Osteoblast (primary cell): ENCODE measurements at regions not wholly inside any gene's neighbourhood (a gene's known extent, or its start where the extent isn't known, plus 50 kb on each side); places are given as distances from the start of the nearest gene placed in this dataset.

Experiments used
- DNase-seq: peaks from one replicate; pipeline ENCODE4 v3.0.0; 2011; ENCODE audit warnings: low spot score, mixed read lengths; ENCODE audit not compliant: insufficient read length; ENCODE audit errors: missing footprints
- H2AFZ ChIP-seq: 2 replicates; pipeline ENCODE4 v1.6.0; 2011; ENCODE audit warnings: mild to moderate bottlenecking, low read length
- H3K27ac ChIP-seq: 2 replicates; pipeline ENCODE4 v1.5.1; 2011; ENCODE audit warnings: mild to moderate bottlenecking, low read depth, low read length, moderate library complexity
- H3K27me3 ChIP-seq: 2 replicates; pipeline ENCODE4 v1.6.0; 2012; ENCODE audit warnings: mild to moderate bottlenecking, control low read depth, inconsistent platforms, low read length, moderate library complexity; ENCODE audit not compliant: insufficient read depth
- H3K36me3 ChIP-seq: 2 replicates; pipeline ENCODE4 v1.5.1; 2011; ENCODE audit warnings: mild to moderate bottlenecking, low read length, control low read depth, moderate library complexity; ENCODE audit not compliant: insufficient read depth
- H3K4me1 ChIP-seq: 2 replicates; pipeline ENCODE4 v1.5.1; 2011; ENCODE audit warnings: mild to moderate bottlenecking, low read length, control low read depth, moderate library complexity; ENCODE audit not compliant: insufficient read depth
- H3K4me2 ChIP-seq: 2 replicates; pipeline ENCODE4 v1.6.0; 2011; ENCODE audit warnings: mild to moderate bottlenecking, low read length; ENCODE audit not compliant: insufficient read depth
- H3K4me3 ChIP-seq: fragments of 200-600 bp; sonication (generic); 3 replicates; pipeline ENCODE4 v1.5.1; 2012; ENCODE audit warnings: mild to moderate bottlenecking, low read length, inconsistent platforms; ENCODE audit not compliant: insufficient read depth
- H3K79me2 ChIP-seq: 2 replicates; pipeline ENCODE4 v1.6.0; 2012; ENCODE audit warnings: mild to moderate bottlenecking, low read length, control low read depth, inconsistent platforms; ENCODE audit not compliant: insufficient read depth
- H3K9me3 ChIP-seq: 2 replicates; pipeline ENCODE4 v1.5.1; 2011; ENCODE audit warnings: low read depth, low read length, control low read depth
- H4K20me1 ChIP-seq: 2 replicates; pipeline ENCODE4 v1.6.0; 2012; ENCODE audit warnings: mild to moderate bottlenecking, low read length, control low read depth; ENCODE audit not compliant: insufficient read depth
- CTCF ChIP-seq: IDR thresholded peaks from 2 replicates; pipeline ENCODE4 v1.5.1; 2011; ENCODE audit warnings: mild to moderate bottlenecking, low read depth, low read length, moderate library complexity; ENCODE audit errors: extremely low read depth

- H3K4me3 ChIP-seq = no peak overlapping the region
- H3K9me3 ChIP-seq = peaks cover 3% of the 10 kb centered on the region
- no peaks in the 10 kb centered on the region for H3K4me1 ChIP-seq
- H3K27ac ChIP-seq = no peak overlapping the region
- H3K79me2 ChIP-seq = no peaks in the 10 kb centered on the region
- H4K20me1 ChIP-seq = no peaks in the 10 kb centered on the region
- no peak overlapping the region for H3K4me2 ChIP-seq
- DNase-seq = no peak
- H3K27me3 ChIP-seq = no peaks in the 10 kb centered on the region
- H3K36me3 ChIP-seq = no peaks in the 10 kb centered on the region
- TF ChIP-seq CTCF = no peak
- H2AFZ ChIP-seq = no peak overlapping the region
Observed at GRCh38 chr15:46644501-46645481, 1010.0 kb downstream of the SQOR start.

DNA sequence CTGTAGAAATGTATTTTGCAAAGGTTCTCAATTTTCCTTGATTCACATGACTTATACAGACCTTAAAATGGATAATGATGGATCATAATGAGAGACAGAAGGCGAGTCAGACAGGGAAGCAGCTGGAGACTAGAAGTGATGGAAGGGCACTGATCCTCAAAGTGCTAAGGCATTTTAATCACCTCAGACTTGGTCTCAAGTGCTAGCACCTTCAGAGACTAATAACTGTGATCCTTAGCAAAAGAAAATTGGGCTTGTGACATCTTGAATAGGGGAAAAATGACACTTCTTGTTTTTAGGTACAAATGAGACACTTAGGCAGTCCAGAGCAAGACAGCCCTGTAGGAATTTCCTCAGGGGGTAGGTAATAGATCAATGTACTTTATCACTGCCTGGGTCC, 1011.7 kb downstream of the SQOR start:
- Histone ChIP-seq H3K4me2 (no peak overlapping the region), H2AFZ (no peak overlapping the region), H3K79me2 (no peaks in the 10 kb centered on the region)

GRCh38 chr15:46647046-46647445, 1012.2 kb downstream of the SQOR start:
- no peak overlapping the region for H3K27ac ChIP-seq
- H3K4me3 ChIP-seq = no peak overlapping the region
- H3K27me3 ChIP-seq = no peaks in the 10 kb centered on the region
- no peaks in the 10 kb centered on the region for H4K20me1 ChIP-seq
- H2AFZ ChIP-seq = no peak overlapping the region
- no peak overlapping the region for H3K4me2 ChIP-seq
- H3K9me3 ChIP-seq = peaks cover 3% of the 10 kb centered on the region
- no peak for DNase-seq
- TF ChIP-seq CTCF = no peak
- H3K4me1 ChIP-seq = no peaks in the 10 kb centered on the region
- no peaks in the 10 kb centered on the region for H3K36me3 ChIP-seq
- no peaks in the 10 kb centered on the region for H3K79me2 ChIP-seq

More for the DNA sequence above, 1011.7 kb downstream of the SQOR start:
- H3K36me3 ChIP-seq = no peaks in the 10 kb centered on the region
- no peaks in the 10 kb centered on the region for H3K4me1 ChIP-seq
- H3K27ac ChIP-seq = no peak overlapping the region
- TF ChIP-seq CTCF = no peak
- peaks cover 3% of the 10 kb centered on the region for H3K9me3 ChIP-seq
- H4K20me1 ChIP-seq = no peaks in the 10 kb centered on the region
- H3K4me3 ChIP-seq = no peak overlapping the region
- no peaks in the 10 kb centered on the region for H3K27me3 ChIP-seq
- DNase-seq = no peak

DNA sequence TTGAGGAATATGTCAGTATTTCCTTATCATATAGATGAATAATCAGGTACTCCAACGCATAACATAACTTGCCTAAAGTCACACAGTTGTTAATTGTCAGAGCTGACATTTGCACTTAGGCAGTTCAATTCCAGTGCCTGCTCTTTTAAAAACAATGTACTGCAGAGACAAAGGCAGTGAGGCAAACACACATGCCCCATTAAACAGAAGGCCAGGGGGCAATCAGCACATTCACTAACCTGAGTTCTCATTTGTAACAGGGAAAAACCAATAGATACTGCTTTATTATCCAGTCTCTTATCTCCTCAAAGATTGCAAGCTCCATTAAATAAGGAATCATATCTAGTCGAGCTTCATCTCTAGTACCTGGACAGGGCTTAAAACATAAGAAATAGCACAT, 1017.4 kb downstream of the SQOR start:
- no peaks in the 10 kb centered on the region for H3K4me1 ChIP-seq
- no peaks in the 10 kb centered on the region for H4K20me1 ChIP-seq
- TF ChIP-seq CTCF = no peak
- H3K4me2 ChIP-seq = no peak overlapping the region
- no peaks in the 10 kb centered on the region for H3K27me3 ChIP-seq
- DNase-seq = no peak
- H3K36me3 ChIP-seq = no peaks in the 10 kb centered on the region
- H3K79me2 ChIP-seq = no peaks in the 10 kb centered on the region
- no peak overlapping the region for H3K27ac ChIP-seq
- H3K9me3 ChIP-seq = peaks cover 3% of the 10 kb centered on the region
- H2AFZ ChIP-seq = no peak overlapping the region
- H3K4me3 ChIP-seq = no peak overlapping the region
